Stimulated activated CD4-positive, alpha-beta T cell treated with anti-CD3 and anti-CD28 coated beads, Interleukin-12 subunit alpha, Interleukin-12 subunit beta, amount 100 ng/mL, for 4 hours (primary cell): ENCODE measurements at regions not wholly inside any gene's neighbourhood (a gene's known extent, or its start where the extent isn't known, plus 50 kb on each side); places are given as distances from the start of the nearest gene placed in this dataset.
"Not testable (repeated sequence)": the region's sequence is repeated elsewhere in the genome, so short reads cannot be mapped to it uniquely, and the experiment has no call there.

Source experiments
- DNase-seq: peaks from one replicate; pipeline ENCODE4 v3.0.0-alpha.2; 2020

DNA sequence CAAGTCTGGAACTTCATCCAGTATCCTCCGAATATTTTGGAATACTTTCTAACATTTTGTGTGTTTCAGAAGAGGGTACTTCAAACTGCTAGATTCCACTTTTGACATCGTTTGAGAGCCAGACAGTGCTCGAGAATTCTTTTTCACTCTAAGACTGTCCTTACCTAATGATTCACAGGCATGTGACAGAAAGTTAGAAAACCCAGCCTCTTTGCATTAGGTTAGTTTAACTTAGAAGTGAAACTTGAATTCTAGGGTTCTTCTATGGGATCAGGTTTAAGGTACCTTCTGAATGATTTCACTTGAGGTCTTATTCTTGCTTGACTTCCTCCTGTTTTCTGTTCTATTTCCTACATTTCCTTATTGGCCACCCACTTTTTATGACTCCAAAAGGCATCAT, 431.8 kb downstream of the SLC6A15 start:
- no peak for DNase-seq

DNA sequence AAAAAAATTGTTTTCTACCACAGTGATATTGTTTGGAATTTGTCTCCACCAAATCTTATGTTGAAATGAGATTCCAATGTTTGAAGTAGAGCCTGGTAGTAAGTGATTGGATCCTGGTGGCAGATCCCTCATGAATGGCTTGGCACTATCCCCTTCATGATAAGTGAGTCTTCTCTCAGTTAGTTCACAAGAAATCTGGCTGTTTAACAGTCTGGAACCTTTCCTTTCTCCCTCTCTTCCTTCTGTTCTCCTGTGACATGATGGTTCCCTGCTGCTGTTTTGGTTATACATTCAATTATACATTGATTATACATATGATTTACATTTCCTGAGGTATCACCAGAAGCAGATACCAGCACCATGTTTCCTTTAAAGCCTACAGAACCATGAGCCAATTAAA, 442.2 kb downstream of the SLC6A15 start:
- DNase-seq, result no peak

DNA sequence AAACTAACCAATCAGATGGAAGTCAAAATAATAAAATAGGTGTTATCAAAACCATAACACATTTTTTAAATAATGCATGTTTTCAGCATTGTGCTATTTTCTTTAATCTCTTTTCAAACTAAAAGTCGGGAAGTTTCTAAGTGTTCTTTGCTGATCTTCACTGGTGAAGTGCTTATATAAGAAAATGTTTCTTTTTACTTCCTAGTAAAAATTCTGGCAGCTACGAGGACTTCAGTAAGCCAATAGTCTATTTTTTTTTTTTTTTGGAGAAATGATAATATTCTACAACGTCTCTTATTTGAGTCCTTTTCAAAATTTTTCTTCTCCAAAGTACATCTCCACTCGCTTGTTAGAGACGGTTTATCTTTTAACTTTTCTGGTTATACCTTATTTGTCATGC, 448.0 kb downstream of the SLC6A15 start:
- no peak for DNase-seq

DNA sequence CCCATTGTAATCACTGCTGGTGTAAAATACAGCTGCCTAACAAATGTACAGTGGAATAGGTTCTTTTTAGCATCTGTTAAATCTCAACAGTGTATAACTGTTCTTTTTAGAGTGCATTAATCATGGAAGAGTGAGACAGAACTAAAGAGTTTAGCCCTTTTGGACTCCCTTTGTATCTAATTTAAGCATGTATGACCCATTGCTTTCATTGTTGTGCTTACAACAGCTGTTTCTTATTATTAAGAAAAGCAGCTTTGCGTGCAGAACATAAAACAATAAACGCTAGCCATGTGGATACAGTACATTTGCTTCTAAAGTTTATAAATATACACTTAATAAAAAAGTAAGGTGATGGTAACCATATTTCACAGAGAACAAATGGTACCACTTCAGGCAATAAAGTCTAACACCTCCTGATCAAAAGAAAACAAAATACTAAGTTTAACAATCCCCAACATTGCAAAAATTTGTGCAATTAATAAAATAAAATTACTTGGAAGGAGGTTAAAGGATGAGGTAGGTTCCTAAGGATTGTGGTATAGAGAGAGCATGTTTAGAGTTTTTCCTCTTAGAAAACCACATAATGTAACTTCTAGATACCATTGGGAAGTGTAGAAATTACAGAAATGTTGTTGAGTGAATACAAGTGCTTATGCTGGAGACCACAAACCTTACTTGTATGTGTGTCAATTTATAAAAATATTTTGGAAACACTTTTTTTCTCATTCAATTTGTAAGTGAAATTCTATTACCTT, 448.7 kb downstream of the SLC6A15 start:
- no peak for DNase-seq

DNA sequence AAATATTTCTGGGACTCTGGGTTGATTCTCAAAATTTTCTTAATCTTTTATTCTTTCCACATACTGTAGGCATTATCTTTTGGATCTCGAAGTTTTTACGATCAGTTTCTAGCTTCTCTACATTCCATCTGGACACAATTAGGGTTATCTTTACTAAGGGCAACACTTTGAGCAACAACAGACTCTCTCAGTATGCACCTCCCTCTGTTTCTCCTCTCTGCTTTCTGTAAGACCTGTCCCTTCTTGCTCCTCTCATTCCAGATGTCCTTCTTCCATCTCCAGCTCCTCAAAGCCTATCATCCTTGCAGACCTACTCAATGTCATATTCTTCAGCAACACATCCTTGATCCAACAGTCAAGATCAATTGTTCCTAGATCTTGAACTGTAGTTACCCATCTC, 457.0 kb downstream of the SLC6A15 start:
- no peak for DNase-seq

DNA sequence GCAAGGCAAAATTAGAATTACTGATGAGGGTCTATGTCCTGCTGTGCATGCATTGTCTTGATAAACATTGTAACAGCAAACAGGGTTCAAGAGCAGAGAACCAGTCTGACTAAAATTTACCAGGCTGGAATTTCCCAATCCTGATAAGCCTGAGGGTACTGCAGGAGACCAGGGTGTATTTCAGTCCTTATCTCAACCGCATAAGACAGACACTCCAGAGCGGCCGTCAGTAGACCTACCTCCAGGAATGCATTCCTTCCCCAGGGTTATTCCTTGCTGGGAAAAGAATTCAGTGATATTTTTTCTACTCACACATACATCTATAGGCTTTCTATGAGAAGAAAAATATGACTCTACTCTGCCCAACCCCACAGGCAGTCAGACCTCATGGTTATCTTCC, 466.1 kb downstream of the SLC6A15 start:
- DNase-seq, result not testable (repeated sequence)

DNA sequence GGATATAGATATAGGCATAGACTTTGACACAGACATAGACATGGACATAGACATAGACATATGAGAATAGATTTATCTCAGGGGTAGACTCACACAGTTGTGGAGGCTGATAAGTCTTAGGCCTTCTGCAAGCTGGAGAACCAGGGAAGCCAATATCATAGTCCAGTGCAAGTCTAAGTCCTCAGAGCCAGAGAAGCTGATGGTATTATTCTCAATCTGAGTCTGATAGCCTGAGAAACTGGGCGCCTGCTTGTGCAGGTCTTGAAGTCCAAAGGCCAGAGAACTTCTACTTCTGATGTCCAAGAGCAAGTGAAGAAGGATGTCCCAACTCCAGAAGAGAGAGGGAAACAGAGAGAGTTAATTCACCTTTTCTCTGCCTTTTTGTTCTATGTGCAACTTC, 476.5 kb downstream of the SLC6A15 start:
- DNase-seq, result no peak

DNA sequence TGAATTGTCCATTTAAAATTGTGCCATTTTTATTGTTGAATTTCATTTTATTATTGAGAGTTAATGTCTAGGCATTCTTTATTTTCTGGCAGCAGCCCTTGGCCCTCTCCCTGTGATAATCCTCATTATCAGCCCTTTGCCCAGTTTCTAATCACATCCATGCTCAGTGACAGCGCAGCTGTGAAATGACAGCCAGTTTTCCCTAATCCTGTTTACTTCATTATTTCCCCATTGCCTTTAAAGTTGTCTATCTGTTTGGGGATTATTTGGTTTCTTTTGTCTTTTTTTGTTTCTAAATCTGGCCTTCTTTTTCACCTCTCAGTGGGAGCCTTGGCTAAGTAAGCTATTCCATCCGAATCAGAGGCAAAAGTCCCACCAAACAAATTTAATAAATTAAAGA, 476.9 kb downstream of the SLC6A15 start:
- DNase-seq, result no peak

DNA sequence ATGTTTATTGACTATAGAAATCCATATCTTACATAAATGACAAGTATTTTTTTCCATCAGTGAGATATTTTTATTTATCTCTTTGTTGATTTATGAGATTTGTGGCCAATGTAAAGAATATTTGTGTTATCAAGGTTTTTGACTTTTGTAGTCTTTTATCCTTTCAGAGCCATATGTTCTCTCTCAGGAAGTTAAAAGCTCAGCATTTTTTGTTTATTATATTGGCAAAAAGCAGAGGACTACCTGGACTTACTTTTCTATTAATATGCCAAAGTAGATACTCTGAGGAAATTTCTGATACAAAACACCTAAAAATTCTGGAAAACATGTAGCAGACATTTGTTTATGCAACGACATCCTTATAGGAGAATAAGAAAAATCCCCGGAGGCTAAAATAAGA, 490.3 kb downstream of the SLC6A15 start:
- DNase-seq, result no peak

DNA sequence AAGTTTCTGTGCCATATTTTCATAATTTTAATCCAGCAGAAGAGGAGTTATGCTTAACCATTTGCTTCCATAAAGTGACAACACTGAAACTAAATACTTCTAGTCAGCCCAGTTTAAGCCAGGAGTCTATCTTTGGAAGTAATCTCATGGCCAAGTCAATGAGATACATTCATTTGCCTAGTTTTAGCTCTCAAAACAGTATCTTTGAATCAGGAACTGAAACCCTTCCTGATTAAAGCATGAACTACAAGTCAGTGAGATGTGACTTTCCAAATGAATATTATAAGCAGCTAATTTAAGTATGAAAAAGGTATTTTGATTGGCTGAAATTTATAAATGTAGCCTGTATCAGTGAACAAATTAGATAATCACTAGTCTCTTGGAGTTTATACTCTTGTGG, 491.5 kb downstream of the SLC6A15 start:
- no peak for DNase-seq

DNA sequence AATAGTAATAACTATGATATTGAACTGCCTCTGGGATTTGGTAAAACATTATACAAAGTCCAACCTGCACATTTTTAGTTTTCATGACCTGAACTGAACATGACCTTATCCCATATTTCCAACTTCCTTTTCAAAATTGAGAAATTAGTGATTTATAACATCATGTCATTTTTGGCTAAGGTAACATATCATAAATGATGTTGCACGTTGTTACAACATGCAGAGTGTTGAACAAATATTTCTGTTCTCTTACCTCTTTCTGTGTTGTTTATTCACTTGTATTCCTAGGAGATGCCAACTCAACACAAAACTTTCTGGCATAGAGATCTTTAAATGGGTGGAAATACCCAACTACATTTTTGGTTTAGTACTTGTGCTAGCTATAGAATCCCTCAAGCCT, 496.0 kb downstream of the SLC6A15 start:
- no peak for DNase-seq

DNA sequence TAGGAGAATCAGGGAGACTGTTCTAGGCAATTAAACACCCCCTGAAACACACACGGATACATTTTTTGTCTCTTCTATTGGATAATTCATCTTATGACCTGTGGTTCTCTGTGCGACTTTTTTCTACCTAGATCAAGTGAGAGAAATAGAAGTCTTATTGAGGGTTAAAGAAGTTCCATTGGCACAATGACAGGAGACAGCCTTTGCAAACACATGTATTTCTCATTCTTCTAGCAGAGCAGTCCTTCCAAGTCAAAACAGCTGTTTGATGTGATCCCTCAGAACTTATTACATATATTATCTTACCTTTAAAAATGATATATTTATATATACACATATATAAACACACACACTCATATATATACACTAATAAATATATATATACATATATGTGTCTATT, 496.7 kb downstream of the SLC6A15 start:
- DNase-seq, result no peak

DNA sequence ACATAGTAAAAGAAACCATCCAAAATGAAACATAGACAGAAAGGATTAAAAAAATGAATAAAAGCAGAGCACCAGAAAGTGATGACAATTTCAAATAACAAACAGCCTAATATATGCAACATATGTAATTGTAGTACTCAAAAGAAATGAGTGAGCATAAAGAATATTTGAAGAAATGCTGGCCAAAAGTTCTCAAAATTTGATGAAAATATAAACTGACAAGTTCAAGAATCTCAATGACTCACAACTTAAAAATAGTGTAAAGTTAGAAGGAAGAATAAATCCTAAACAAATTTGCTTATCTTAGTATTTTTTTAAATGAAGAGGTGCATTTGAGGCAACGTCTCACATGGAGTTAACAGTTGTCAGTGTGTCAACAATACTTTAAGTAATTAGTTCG, 498.9 kb downstream of the SLC6A15 start:
- DNase-seq, result no peak

DNA sequence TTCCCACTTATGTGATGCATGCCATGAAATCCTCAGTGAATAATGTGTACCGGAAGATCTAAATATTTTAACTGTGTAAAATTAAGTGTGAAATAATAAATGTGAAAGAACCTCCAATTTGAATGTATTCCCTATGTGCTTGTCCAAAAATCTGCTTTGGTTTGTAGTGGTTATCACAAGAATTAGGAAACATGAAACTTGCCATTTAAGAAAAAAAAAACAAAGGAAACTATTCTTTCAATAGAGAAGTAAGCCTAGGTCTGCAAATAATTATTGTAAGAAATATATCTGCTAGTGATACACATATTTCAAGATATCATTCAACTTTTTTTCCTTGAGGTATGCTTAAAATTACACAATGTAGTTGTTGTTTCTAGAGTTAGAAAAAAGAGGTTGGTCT, 500.4 kb downstream of the SLC6A15 start:
- no peak for DNase-seq

DNA sequence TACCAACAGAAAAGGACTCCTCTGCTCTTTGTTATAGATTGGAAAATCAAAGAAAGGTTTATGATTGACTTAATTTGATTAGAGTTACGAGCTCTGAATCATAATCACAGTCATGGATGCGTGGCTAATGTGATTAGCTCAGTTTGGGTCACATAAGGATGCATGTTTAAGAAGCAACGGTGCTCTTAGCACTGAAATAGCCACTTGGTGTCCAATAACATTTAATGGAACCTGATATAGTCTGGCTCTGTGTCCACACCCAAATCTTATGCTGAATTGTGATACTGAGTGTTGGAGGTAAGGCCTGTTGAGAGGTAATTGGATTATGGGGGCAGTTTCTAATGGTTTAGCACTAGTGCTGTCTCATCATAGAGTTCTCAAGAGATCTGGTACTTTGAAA, 501.6 kb downstream of the SLC6A15 start:
- no peak for DNase-seq

DNA sequence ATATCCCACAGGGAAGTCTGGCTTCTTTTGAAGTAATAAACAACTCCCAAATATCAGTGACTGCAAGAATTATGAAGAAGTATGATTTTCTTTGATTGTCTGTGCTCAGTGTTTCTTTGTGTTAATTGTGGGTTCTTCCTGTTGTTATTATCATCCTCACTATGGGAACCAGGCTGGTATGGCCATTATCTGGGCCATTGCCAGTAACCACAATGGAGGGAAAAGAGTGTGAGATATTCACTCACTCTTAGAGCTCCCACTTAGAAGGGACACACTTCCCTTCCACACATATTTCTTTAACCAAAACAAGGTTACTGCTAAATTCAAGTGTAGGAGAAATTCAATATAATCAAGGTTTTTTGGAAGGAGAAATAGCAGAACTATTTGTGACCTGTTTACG, 503.7 kb downstream of the SLC6A15 start:
- no peak for DNase-seq

DNA sequence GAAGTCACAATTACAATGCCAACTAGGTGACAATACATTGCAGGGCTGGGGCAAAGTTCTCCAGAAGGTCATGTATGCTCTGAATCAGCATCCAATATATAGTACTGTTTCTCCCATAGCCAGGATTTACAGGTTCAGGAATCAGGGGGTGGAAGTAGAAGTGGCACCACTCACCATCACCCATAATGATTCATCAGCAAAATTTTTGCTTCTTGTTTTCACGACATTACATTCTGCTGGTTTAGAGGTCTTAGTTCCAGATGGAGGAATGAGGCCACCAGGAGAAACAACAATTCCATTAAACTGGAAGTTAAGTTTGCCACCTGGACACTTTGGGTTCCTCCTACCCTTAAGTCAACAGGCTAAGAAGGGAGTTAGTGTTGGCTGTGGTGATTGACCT, 505.9 kb downstream of the SLC6A15 start:
- DNase-seq, result not testable (repeated sequence)

DNA sequence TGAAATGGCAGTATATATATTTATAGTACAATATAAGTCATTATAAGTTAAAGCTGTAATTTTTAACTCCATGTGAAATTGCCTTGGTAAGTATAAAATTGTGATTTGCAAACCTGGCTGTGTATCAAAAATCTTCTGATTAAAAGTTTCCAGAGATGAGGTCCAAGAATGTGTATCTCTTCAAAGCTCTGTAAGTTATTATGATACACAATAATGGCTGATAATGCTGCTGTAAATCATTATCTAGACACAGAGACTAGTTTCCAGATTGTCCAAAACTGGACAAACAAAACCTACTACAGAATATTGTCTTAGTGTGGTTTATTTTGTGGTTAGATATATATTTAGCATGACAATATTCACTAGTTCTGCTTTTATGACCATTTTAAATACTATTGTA, 514.8 kb downstream of the SLC6A15 start:
- DNase-seq, result no peak

DNA sequence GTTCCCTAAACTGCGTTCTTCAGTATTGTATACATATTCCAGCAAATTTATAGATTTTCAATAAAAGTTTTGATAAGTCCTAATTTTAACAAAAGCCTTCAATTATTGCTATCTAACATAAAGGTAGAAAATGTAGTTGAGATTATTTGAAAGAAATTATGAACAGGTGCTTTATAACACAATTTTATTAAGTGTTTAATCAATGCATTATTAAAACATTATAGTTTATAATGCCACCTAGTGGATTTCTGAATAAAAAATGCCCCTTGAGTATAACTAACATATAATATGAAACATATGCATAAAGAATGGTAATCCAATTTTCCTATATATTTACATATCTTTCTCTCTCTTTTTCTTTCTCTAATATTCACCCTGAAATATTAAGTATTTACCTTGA, 515.3 kb downstream of the SLC6A15 start:
- no peak for DNase-seq

DNA sequence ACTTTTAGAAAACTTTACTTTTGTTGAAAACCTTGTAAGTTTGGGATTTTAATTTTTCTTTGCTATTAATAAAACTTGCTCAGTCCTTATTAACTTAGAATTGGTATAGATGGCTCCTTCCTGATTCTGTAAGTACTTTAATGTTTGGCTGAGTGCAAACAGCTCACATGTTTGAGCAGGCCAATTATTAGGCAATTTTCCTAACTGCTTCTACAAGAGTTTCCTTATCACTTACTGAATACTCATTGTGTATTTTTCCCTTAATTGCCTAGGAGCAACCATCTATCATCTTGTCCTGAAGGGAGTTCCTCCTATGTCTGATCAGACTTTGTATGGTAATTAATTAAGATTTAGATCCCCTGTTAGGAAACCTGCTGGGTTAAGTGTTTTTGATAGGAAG, 521.4 kb downstream of the SLC6A15 start:
- not testable (repeated sequence) for DNase-seq

DNA sequence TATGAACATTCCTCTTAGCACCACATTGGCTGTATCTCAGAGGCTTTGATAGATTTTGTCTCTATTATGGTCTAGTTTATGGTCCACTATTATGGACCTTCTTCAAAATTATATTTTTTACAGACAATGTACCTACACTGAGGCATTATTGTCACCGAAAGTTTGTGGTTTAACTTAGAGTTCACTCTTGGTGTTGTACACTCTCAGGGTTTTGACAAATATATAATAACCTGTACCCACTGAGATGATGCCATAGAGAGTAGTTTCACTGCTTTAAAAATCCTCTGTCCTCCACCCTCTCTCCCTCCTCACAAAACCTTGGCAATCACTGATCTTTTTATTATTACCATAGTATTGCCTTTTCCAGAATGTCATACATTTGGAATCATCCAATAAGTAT, 528.2 kb downstream of the SLC6A15 start:
- no peak for DNase-seq

DNA sequence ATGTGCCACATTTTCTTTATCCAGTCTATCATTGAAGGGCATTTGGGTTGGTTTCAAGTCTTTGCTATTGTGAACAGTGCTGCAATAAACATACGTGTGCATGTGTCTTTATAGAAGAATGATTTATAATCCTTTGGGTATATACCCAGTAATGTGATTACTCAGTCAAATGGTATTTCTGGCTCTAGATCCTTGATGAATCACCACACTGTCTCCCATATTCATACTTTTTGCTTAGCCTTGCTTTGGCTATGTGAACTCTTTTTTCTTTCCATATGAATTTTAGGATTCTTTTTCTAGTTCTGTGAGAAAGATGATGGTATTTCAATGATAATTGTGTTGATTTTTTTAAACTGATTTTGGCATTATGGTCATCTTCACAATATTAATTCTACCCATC, 530.1 kb downstream of the SLC6A15 start:
- DNase-seq, result not testable (repeated sequence)

DNA sequence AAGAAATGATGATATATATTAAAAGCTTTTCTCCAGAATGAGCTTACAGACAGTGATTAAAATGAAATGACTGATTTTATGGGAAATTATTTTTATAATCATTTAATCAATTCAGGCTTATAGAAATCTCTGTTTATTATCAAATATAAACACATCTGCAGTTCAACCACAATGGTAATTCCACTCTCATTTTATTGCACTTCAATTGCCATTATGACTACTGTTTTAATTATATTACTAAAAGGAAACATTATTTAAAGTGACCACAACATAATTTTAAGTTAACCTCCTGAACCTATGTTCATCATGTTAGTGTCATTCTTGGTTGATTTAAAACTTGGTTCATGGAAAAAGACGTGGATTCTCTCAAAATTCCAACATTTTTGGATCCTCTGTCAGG, 536.3 kb downstream of the SLC6A15 start:
- no peak for DNase-seq

DNA sequence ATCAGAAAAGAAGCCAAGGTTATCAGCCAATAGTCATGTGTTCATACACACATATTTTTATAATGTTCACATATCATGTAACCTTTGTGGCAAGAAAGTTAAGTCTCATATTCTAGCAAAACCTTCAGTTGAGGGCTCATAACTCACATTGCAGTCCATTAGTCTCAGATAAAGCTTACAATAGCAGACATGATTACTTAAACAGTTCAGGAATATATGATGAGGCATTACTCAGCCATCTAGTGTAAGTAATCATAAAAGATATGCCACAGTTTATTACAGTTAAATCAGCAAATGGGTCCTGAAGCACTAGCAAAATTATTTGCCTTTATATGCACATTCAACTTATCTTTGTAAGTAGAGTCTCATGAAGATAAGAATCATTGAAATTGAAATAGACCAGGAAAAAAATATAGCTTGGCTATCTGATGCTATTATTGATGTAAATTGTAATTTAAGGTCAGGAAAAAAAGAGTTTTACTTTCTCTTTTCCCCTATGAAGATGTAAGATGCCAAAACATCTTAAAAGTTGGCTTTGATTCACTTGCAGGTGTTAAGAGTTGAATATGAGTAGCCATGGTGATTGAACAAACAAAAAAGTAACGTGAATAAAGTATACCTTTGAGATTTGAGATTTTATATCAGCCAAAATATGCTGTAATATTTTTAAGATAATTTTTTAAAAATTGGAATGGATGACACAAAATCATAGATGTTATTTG, 537.0 kb downstream of the SLC6A15 start:
- no peak for DNase-seq

DNA sequence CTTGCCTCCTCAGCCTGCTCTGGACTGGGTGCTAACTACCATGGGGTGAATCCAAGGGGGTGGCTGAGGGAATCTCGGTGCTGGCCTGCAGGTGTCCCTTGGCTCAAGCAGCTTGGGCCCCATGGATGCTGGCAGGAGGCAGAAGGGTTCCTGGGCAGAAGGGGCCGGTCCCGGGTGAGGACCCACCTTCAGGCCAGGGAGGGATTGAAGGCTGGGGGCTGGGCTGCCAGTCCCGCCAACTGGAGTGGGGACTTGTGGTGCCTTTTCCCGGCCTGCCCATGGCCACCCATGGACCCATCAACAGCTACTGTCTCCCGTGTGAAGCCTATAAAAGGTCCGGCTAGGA, 550.1 kb downstream of the SLC6A15 start:
- no peak for DNase-seq
